Fibroblast of skin of scalp (primary cell): ENCODE measurements at regions not wholly inside any gene's neighbourhood (a gene's known extent, or its start where the extent isn't known, plus 50 kb on each side); places are given as distances from the start of the nearest gene placed in this dataset.
"Not testable (repeated sequence)": the region's sequence is repeated elsewhere in the genome, so short reads cannot be mapped to it uniquely, and the experiment has no call there.

Experiments used
- DNase-seq: peaks from one replicate; pipeline ENCODE4 v3.0.0-alpha.2; 2013

DNA sequence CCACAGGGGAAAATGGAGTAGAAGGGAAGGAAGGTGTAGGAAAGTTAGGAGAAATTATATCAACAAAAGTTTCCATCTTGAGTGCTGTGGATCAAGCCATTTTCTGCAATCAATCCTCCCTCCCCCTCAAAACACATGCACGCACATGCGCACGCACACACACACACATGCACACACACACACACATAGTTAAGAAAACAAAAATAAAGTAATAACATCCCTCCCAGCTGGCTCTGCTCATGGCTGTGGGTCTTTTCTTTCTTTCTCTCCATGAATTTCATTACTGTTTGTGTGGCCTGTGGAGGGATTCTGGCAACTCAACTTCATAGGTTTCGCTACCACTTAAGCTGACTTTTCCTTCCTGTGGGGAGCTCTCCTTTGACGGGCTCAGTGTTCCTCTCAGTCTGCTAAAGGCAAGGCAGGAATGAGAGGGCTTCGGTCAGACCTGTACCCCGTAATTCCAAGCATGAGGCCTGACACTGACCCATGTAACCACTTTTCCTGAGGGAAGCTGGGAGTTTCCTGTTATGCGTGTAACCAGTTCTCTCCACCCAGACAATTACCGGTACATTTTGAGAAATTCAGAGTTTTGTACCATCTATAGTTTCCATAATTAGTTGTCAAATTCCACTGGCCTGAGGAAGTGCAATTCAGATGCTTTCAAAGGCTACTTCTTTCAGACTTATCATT lies 79.8 kb downstream of the ZNF92 start:
- no peak for DNase-seq

DNA sequence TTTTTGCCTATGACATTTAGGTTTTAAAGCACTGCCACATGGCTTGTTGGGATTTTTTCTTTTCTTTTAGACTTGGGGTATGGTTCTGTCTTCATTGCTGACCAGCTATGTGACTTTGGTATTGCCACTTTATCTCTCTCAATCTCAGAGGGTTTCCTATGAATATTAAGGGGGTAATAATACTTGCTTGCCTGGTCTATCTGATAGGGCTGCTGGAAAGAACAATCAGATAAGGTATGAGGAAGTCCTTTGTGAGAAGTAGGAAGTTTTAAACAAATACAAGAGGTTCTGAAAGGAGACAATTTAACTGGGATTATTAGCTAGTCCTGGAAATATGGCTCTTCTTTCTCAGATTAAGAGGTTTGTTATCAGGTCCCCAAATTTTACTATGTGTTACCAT lies 80.8 kb downstream of the ZNF92 start:
- DNase-seq = no peak

DNA sequence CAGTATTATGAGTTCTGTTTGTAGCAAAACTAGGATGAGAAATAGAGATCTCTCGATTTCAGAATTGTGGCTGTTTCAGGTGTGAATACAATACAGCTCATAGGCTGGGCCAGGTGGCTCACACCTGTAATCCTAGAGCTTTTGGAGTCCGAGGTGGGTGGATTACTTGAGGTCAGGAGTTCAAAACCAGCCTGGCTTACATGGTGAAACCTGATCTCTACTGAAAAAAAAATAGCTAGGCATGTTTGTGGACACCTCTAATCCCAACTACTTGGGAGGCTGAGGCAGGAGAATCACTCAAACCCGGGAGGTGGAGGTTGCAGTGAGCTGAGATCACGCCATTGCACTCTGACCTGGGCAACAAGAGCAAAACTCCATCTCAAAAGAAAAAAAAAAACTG lies 81.4 kb downstream of the ZNF92 start:
- not testable (repeated sequence) for DNase-seq

DNA sequence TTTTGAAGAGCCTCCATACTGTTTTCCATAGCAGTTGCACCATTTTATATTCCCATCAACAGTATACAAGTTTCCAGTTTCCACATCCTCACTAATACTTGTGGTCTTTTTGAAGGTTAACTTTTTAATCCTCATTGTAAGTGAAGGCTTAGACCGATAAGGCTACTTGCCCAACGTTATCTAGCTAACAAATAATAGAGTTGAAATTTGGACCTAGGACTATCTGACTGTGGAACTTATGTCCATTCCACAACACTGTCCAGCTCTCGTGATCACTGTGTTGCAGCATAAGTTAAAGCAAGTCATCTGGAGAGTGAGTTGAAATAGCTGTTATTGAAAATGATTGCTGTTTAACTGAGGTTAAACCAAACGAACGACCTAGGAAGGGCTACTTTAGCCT lies 84.0 kb downstream of the ZNF92 start:
- DNase-seq = no peak

DNA sequence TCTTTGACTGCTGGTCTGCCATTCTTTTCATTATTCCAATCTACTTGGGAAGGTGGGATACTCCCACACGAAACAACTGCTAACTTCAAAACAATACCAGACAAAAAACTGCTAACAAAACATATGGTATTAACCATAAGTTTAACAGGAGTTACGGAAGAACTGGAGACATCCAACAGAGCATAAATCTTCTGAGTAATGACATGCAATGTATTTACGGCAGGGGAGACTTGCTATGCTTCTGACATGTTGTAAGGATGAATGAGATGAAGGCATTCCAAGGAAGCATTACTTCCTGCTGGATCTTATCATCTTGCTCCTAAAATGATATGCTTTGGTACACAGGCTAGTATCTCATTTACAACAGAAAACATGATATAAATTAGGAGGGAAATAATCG lies 85.8 kb downstream of the ZNF92 start:
- DNase-seq = no peak

DNA sequence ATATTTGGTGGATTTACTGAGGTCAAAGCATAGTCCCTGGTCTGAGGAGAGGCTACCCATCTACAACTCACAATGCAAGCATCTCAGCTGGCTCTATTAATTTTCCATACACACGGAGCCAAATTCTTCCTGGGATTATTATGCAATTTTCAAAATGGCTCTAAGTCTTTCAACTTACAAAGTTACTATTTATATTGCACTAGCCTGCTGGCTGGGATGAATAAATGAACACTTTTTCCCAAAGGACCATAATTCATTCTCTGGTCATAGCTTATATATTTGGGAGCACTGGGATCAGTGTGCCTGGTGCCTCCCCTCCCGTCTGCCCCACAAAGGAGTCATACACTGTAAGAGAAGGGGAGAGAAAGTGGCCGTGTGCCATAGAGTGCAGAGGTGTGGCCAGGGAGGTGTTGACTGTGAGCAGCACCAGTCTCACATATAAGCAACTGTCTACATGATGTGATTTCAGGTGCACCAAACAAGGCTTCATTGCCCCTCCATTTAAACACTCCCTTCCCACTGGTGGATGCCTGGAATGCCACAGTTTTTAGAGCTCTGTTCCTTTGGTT lies 88.6 kb downstream of the ZNF92 start:
- no peak for DNase-seq

DNA sequence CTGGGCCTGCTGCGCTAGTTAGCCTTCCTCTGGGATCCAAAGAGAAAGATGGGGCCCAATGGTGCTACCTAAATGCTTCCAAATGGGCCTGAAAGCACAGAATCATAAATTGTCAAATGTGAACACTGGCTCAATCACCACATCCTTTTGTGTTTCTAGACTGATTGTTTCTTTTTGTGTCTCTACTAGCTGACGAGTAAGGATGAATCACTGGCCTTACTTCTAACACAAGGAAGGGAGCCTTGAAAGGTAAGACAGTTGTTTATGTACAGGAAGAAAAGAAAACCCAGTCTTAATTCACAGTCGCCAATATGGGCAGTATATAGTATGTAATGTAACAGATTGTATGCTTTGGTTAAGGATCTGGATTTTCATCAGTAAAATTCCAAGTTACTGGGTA lies 89.5 kb downstream of the ZNF92 start:
- DNase-seq = no peak

DNA sequence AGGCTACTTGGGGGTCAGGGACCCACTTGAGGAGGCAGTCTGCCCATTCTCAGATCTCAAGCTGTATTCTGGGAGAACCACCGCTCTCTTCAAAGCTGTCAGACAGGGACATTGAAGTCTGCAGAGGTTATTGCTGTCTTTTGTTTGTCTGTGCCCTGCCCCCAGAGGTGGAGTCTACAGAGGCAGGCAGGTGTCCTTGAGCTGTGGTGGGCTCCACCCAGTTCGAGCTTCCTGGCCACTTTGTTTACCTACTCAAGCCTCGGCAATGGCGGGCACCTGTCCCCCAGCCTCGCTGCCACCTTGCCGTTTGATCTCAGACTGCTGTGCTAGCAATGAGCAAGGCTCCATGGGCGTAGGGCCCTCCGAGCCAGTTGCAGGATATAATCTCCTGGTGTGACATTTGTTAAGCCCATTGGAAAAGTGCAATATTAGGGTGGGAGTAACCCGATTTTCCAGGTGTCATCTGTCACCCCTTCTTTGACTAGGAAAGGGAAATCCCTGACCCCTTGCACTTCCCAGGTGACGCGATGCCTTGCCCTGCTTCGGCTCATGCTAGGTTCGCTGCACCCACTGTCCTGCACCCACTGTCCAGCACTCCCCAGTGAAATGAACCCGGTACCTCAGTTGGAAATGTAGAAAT lies 96.4 kb downstream of the ZNF92 start:
- not testable (repeated sequence) for DNase-seq

DNA sequence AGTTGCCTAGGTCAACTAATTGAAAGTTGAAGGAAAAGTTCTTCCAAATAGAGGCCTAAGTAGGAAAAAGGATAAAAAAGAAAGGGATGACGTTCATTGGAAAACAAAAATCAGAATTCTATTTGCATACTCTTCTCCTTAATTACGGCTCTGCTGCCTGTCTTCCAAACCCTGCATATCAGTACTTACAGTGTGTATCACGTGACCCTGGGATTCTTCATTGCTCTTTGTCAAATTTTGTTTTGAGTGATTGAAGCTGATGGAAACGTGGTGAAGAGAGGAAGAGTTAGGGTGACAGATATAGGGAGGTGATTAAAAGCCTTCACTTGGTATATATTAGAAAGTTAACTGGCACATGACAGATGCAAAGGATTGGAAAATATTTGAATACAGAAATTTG lies 97.9 kb downstream of the ZNF92 start:
- DNase-seq = no peak

DNA sequence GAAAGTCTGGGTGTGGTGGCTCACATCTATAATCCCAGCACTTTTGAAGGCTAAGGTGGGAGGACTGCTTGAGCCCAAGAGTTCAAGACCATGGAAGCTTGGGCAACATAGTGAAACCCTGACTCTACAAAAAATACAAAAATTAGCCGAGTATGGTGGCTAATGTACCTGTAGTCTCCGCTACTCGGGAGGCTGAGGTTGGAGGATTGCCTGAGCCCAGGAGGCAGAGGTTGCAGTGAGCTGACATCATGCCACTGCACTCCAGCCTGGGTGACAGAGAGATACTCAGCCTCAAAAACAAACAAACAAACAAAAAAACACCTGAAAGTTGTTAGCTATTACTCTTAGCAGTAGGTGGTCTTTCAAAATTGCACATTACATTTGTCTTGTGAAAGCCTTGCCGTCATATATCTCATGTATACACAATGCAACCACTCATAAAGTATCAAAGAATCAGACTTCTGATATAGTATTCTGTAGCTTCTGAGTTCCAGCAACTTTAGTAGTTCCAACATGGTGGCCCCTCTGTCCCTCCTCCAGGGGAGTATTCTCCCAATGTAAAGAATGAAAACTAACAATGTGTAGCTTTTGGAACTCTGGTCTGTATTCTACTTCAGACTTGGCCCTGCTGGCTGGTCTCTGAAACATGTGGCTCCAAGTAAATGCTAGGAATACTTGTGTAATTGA lies 101.5 kb downstream of the ZNF92 start:
- no peak for DNase-seq

DNA sequence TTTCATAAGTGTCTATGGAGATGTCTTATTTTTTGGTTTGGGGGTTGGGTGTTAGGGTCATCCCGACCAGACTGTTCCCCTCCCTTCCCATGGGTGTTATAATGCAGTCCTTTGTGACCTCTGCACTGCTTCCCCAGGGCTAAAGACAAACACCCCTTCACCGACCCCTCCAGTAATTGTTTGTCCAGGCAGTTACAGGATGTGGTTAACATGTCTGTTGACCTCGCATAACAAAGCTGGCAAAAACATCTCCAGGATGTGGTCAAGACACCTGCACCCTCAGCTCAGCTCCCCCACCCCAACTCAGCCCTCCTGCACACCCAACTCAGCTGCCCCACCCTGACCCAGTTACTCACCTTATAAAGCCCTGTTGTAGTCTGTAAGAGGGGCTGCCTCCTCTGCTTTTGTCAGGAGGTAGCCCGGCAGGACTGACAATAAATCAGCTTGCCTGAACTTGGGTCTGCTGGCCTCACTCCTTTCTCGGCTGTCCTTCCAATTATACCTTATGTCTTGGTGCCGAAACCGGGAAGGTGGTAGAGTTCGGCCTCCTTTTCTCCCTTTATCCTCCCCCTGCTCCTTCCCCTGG lies 102.2 kb downstream of the ZNF92 start:
- DNase-seq = no peak

DNA sequence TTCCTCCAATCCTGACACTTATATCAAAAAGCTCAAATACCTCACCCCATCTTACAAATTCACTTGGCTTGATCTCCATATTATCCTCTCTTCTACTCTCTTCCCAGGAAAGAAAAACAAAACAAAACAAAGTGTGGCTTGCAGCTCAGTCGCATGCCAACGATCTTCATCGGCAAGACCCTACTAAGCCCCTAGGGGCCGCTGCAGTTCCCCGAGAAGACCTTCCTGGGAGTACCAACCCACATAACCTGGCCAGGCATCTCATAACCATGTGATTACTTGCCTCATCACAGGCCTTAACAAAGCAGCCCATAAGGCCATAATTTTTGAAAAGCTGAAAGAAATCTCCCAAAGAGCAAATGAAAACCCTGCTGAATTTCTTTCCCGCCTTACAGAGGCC lies 103.7 kb downstream of the ZNF92 start:
- no peak for DNase-seq

DNA sequence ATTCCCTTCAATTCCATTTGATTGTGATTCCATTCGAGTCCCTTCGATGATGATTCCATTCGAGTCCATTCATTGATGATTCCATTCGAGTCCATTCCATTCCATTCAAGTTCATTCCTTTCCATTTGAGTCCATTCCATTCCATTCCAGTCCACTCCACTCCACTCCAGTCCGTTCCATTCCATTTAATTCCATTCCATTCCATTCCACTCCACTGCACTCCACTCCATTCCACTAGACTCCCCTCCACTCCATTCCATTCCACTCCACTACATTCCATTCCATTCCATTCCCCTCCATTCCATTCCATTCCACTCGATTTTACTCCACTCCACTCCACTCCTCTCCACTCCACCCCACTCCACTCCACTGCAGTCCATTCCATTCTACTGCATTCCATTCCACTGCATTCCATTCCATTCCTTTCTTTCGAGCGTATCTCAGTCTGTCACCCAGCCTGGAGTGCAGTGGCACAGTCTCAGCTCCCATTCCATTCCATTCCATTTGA lies 115.7 kb downstream of the ZNF92 start:
- no peak for DNase-seq

DNA sequence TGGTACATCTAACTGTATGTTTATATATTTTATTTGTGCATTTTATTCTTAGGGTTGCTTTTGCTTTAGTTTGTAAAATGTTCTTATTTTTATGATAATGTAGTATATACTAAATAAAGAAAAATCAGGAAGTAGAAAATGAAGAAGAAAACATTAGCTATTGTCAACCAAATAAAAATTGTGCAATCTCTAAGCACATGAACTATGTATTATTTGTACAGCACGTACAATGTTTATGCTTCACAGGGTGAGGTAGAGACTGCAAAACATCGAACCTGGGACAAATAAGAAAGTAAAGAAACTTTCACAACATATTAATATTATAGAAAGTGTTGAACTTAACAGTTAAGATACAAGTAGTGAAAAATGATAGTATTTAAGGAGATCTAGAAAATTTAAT lies 123.0 kb downstream of the ZNF92 start:
- DNase-seq = not testable (repeated sequence)

DNA sequence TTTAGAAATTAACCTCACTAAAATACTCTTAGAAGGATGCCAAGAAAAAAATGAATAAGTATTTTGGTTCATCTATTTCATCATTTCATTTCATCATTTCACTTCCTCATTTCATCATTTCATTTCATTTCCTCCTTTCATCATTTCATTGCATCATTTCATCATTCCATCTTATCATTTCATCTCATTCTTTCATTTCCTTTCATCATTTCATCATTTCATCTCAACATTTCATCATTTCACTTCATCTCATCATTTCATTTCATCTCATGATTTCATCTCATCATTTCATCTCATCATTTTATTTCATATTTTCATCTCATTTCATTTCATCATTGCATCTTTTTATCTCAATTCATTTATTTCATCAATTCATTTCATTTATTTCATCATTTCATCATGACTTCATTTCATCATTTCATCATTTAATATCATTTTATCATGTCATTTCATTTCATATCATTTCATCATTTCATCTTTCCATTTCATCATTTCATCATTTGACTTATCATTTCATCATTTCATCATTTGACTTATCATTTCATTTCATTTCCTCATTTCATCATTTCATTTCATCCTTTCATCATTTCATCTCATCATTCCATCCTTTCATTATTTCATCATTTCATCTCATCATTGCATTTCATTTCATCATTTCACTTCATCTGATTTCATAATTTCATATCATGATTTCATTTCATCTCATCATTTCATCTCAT lies 129.9 kb downstream of the ZNF92 start:
- no peak for DNase-seq

DNA sequence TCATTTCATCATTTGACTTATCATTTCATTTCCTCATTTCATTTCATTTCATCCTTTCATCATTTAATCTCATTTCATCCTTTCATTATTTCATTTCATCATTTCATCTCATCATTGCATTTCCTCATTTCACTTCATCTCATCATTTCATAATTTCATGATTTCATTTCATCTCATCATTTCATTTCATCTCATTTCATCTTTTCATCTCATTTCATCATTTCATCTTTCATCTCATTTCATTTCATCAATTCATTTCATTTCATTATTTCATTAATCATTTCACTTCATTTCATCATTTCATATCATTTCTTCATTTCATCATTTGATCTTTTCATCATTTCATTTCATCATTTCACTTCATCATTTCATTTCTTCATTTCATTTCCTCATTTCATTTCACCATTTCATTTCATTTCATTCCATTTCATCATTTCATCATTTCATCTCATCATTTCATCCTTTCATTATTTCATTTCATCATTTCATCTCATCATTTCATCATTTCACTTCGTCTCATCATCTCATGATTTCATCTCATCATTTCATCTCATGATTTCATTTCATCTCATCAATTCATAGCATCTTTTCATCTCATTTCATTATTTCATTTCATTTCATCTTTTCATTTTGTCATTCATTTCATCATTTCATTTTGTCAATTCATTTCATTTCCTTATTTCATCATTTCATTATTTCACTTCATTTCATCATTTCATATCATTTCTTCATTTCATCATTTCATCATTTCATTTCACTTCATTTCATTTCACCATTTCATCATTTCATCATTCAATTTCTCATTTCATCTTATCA lies 131.1 kb downstream of the ZNF92 start:
- DNase-seq = not testable (repeated sequence)

DNA sequence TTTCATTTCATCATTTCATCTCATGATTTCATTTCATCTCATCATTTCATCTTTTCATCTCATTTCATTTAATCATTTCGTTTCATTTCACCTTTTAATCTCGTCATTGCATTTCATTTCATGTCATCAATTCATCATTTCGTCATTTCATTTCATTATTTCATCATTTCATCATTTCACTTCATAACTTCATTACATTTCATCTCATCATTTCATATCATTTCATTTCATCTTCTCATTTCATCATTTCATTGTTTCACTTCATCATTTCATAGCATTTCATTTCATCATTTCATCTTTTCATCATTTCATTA lies 131.6 kb downstream of the ZNF92 start:
- not testable (repeated sequence) for DNase-seq

DNA sequence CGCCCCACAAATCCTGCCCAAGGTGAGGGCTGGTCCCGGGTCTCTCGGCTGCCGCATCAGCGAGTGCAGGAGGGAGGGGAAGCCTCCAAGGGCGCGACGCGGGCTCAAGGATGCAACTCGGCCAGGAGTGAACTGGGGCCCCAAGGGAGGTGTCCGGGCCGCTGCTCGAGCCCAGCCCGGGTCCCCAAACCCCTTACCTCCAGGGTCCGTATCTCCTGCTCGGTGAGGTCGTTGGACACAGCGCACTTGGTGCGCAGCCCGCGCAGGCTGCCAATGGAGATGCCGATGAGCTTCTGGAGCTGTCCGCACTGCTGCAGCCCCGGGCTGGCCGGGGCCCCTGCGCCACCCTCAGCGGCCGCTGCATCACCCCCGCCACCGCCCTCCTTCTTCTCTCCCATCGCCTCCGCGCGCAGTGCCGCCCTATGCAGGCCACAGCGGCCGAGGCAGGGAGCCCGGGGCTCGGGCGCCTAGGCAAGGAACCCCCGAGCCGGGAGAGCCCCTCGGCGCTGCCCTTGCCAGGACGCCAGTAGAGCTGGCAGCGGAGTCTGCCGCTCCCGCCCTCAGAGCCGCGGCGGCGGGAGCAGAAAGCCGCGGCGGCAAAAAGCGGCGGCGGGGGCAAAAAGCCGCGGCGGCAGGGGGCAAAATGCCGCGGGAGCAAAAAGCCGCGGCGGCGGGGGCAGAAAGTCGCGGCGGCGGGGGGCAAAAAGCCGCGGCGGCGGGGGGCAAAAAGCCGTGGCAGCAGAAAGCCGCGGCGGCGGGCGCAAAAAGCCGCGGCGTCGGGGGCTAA lies 135.1 kb downstream of the ZNF92 start:
- DNase-seq = not testable (repeated sequence)

DNA sequence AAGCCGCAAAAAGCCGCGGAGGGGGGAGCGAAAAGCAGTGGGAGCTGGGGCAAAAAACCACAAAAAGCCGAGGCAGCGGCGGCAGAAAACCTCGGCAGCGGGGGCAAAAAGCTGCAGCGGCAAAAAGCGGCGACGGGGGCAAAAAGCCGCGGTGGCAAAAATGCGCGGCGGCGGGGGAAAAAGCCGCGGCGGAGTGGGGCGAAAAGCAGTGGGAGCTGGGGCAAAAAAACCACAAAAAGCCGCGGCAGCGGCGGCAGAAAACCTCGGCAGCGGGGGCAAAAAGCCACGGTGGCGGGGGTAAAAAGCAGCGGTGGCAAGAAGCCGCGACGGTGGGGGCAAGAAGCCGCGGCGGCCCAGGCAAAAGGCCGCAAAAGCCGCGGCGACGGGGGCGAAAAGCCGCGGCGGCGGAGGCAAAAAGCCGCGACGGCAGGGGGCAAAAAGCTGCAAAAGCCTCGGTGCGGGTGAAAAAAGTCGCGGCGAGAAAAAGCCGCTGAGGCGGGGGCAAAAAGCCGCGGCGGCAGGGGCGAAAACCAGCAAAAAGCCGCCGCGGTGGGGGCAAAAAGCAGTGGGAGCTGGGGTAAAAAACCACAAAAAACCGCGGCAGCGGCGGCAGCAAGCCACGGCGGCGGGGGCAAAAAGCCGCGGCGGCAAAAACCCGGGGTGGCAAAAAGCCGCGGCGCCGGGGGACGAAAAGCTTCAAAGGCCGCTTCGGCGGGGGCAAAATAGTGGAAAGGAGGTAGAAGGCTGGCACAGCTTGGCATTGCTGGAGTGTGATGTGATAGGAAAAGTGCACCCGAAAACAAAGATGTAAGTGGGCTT lies 135.9 kb downstream of the ZNF92 start:
- no peak for DNase-seq

DNA sequence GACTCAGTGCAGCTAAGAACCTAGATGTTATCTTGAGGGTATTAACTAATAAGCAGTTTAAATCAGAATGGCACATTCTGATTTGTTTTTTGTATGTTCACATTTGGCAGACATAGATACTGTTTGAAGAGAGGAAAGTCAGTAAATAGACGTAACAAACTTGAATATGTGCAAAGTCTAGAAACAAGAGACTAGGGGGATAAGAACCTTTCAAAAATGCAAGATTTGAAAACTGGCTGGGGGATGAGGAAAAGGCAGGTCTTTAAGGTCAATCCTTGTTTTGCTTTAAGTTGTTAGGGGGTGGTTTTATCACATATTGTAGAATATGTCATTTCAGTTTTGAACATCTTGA lies 136.5 kb downstream of the ZNF92 start:
- DNase-seq = not testable (repeated sequence)
